Chondrocyte (in vitro differentiated cells): ENCODE measurements at regions not wholly inside any gene's neighbourhood (a gene's known extent, or its start where the extent isn't known, plus 50 kb on each side); places are given as distances from the start of the nearest gene placed in this dataset.

Experiments used
- DNase-seq: peaks from one replicate; pipeline ENCODE4 v3.0.0; 2021; ENCODE audit warnings: mixed read lengths, low spot score
- H3K27ac Mint-ChIP-seq: one replicate; pipeline ENCODE4 v1.8.0; 2021; ENCODE audit warnings: mild to moderate bottlenecking, moderate library complexity, mixed read lengths; ENCODE audit not compliant: unreplicated experiment
- H3K27me3 Mint-ChIP-seq: 2 replicates; pipeline ENCODE4 v1.8.0; 2021; ENCODE audit warnings: low read depth, mixed read lengths
- H3K36me3 Mint-ChIP-seq: 2 replicates; pipeline ENCODE4 v1.8.0; 2021; ENCODE audit warnings: low read depth, mixed read lengths
- H3K4me1 Mint-ChIP-seq: 2 replicates; pipeline ENCODE4 v1.8.0; 2021; ENCODE audit warnings: low read depth, mild to moderate bottlenecking, mixed read lengths
- H3K4me3 Mint-ChIP-seq: one replicate; pipeline ENCODE4 v1.8.0; 2021; ENCODE audit warnings: mild to moderate bottlenecking, moderate library complexity, mixed read lengths; ENCODE audit not compliant: unreplicated experiment
- H3K9me3 Mint-ChIP-seq: 2 replicates; pipeline ENCODE4 v1.8.0; 2021; ENCODE audit warnings: low read depth, mixed read lengths
- CTCF ChIP-seq: fragments of 200-600 bp; sonication (generic); IDR thresholded peaks from 2 replicates; pipeline ENCODE4 v1.5.0; 2021; ENCODE audit warnings: antibody characterized with exemption, mild to moderate bottlenecking, moderate library complexity

GRCh38 chr6:140228491-140228890 is 854.0 kb upstream of the CITED2 start:
- peaks cover 15% of the 10 kb centered on the region for H3K4me1 Mint-ChIP-seq

GRCh38 chr6:140226637-140227036 is 852.2 kb upstream of the CITED2 start:
- Mint-ChIP-seq H3K4me1 (peaks cover 15% of the 10 kb centered on the region), H3K36me3 (peaks cover 5% of the 10 kb centered on the region), H3K4me3 (no peak overlapping the region), H3K27me3 (no peaks in the 10 kb centered on the region), H3K9me3 (peaks cover 12% of the 10 kb centered on the region), H3K27ac (no peak overlapping the region)
- no peak for DNase-seq
- TF ChIP-seq CTCF = no peak

More at GRCh38 chr6:140228491-140228890, 854.0 kb upstream of the CITED2 start:
- no peaks in the 10 kb centered on the region for H3K27me3 Mint-ChIP-seq
- no peak for DNase-seq
- no peak overlapping the region for H3K27ac Mint-ChIP-seq
- peaks cover 9% of the 10 kb centered on the region for H3K36me3 Mint-ChIP-seq
- peaks cover 24% of the 10 kb centered on the region for H3K9me3 Mint-ChIP-seq
- no peak for TF ChIP-seq CTCF
- H3K4me3 Mint-ChIP-seq = no peak overlapping the region

- no peak for TF ChIP-seq CTCF
- DNase-seq = no peak
- Mint-ChIP-seq H3K36me3 (no peaks in the 10 kb centered on the region), H3K4me1 (peaks cover 15% of the 10 kb centered on the region), H3K27me3 (no peaks in the 10 kb centered on the region), H3K4me3 (no peak overlapping the region), H3K9me3 (peaks cover 7% of the 10 kb centered on the region), H3K27ac (no peak overlapping the region)
Measured at GRCh38 chr6:140225701-140226436, 851.4 kb upstream of the CITED2 start.

- Mint-ChIP-seq H3K4me3 (no peak overlapping the region), H3K4me1 (no peaks in the 10 kb centered on the region)
Measured at GRCh38 chr6:140217283-140217682, 842.8 kb upstream of the CITED2 start.

GRCh38 chr6:140209775-140210174 is 835.3 kb upstream of the CITED2 start:
- Mint-ChIP-seq H3K36me3 (peaks cover 1% of the 10 kb centered on the region), H3K9me3 (peaks cover 13% of the 10 kb centered on the region), H3K4me3 (no peak overlapping the region), H3K27ac (no peak overlapping the region), H3K27me3 (no peaks in the 10 kb centered on the region), H3K4me1 (peaks cover 14% of the 10 kb centered on the region)
- DNase-seq = no peak
- no peak for TF ChIP-seq CTCF

More at GRCh38 chr6:140217283-140217682, 842.8 kb upstream of the CITED2 start:
- Mint-ChIP-seq H3K27me3 (no peaks in the 10 kb centered on the region), H3K36me3 (peaks cover 3% of the 10 kb centered on the region), H3K9me3 (peaks cover 41% of the 10 kb centered on the region), H3K27ac (no peak overlapping the region)
- DNase-seq = no peak
- no peak for TF ChIP-seq CTCF
